ENCODE measurements at regions not wholly inside any gene's neighbourhood (a gene's known extent, or its start where the extent isn't known, plus 50 kb on each side); places are given as distances from the start of the nearest gene placed in this dataset.
"Not testable (repeated sequence)": the region's sequence is repeated elsewhere in the genome, so short reads cannot be mapped to it uniquely, and the experiment has no call there.

- not testable (repeated sequence) for DNase-seq
Measured at GRCh38 chr7:19953411-19953810, 180.0 kb upstream of the TMEM196 start.

GRCh38 chr7:19948160-19948559, 174.7 kb upstream of the TMEM196 start:
- DNase-seq = no peak

- DNase-seq = no peak
Measured at GRCh38 chr7:19944363-19945120, 171.1 kb upstream of the TMEM196 start.

- no peak for DNase-seq
Measured at GRCh38 chr7:19939746-19940145, 166.3 kb upstream of the TMEM196 start.

- no peak for DNase-seq
Measured at GRCh38 chr7:19932549-19933249, 159.3 kb upstream of the TMEM196 start.

GRCh38 chr7:19930851-19931250, 157.4 kb upstream of the TMEM196 start:
- DNase-seq = no peak

- no peak for DNase-seq
Measured at GRCh38 chr7:19930051-19930450, 156.6 kb upstream of the TMEM196 start.

- no peak for DNase-seq
Measured at GRCh38 chr7:19928247-19928646, 154.8 kb upstream of the TMEM196 start.

GRCh38 chr7:19920705-19921104, 147.3 kb upstream of the TMEM196 start:
- DNase-seq = no peak

- DNase-seq = no peak
Measured at GRCh38 chr7:19920166-19920565, 146.7 kb upstream of the TMEM196 start.

- peak; percentile 28 for DNase-seq
Measured at GRCh38 chr7:19919261-19920095, 146.1 kb upstream of the TMEM196 start.

- no peak for DNase-seq
Measured at GRCh38 chr7:19916046-19916445, 142.6 kb upstream of the TMEM196 start.

- no peak for DNase-seq
Measured at GRCh38 chr7:19915596-19915995, 142.2 kb upstream of the TMEM196 start.

GRCh38 chr7:19914866-19915265, 141.4 kb upstream of the TMEM196 start:
- no peak for DNase-seq

GRCh38 chr7:19900118-19900517, 126.7 kb upstream of the TMEM196 start:
- no peak for DNase-seq

- DNase-seq = no peak
Measured at GRCh38 chr7:19899529-19899928, 126.1 kb upstream of the TMEM196 start.

- DNase-seq = not testable (repeated sequence)
Measured at GRCh38 chr7:19882893-19883292, 109.5 kb upstream of the TMEM196 start.

- no peak for DNase-seq
Measured at GRCh38 chr7:19872094-19872493, 98.7 kb upstream of the TMEM196 start.

GRCh38 chr7:19871102-19871501, 97.7 kb upstream of the TMEM196 start:
- DNase-seq = no peak

- no peak for DNase-seq
Measured at GRCh38 chr7:19869979-19870378, 96.6 kb upstream of the TMEM196 start.

GRCh38 chr7:19853261-19853832, 79.9 kb upstream of the TMEM196 start:
- no peak for DNase-seq

GRCh38 chr7:19852192-19852591, 78.8 kb upstream of the TMEM196 start:
- peak; percentile 15 for DNase-seq

- no peak for DNase-seq
Measured at GRCh38 chr7:19851504-19851903, 78.1 kb upstream of the TMEM196 start.

All from NCI-H2227 treated with DMSO at 0.1 percent for 48 hours (cell line).